GM23338 (cell line): ENCODE measurements at regions not wholly inside any gene's neighbourhood (a gene's known extent, or its start where the extent isn't known, plus 50 kb on each side); places are given as distances from the start of the nearest gene placed in this dataset.

Experiments
- CREB1 ChIP-seq: fragments of 250-450 bp; sonication (Bioruptor Pico); IDR thresholded peaks from 2 replicates; pipeline ENCODE4 v1.5.0; 2020; ENCODE audit warnings: low read depth, mild to moderate bottlenecking, moderate library complexity
- EZH2 ChIP-seq: fragments of 200-600 bp; sonication (generic); IDR thresholded peaks from one replicate; pipeline ENCODE4 v1.8.0; 2017; ENCODE audit warnings: antibody characterized with exemption, mild to moderate bottlenecking, low read depth; ENCODE audit not compliant: unreplicated experiment
- EZH2phosphoT487 ChIP-seq: fragments of 200-600 bp; sonication (generic); IDR thresholded peaks from one replicate; pipeline ENCODE4 v1.8.1; 2018; ENCODE audit warnings: antibody characterized with exemption; ENCODE audit not compliant: unreplicated experiment
- NANOG ChIP-seq: IDR thresholded peaks from 2 replicates; pipeline ENCODE4 v1.6.1; 2016; ENCODE audit warnings: antibody characterized with exemption, borderline replicate concordance
- POLR2AphosphoS5 ChIP-seq: IDR thresholded peaks from 2 replicates; pipeline ENCODE4 v1.6.1; 2016; ENCODE audit warnings: antibody characterized with exemption, low read depth
- ZNF114 ChIP-seq: fragments of 250-450 bp; sonication (Bioruptor Pico); IDR thresholded peaks from 2 replicates; pipeline ENCODE4 v1.5.0; 2020; ENCODE audit warnings: mild to moderate bottlenecking, moderate library complexity
- ZNF331 ChIP-seq: fragments of 250-450 bp; sonication (Bioruptor Pico); IDR thresholded peaks from 2 replicates; pipeline ENCODE4 v1.5.0; 2020; ENCODE audit warnings: low read depth, mild to moderate bottlenecking, moderate library complexity
- TF ChIP-seq, protein P1 (sequence below): fragments of 250-450 bp; sonication (Bioruptor Pico); IDR thresholded peaks from 2 replicates; pipeline ENCODE4 v1.5.0; 2020; ENCODE audit warnings: mild to moderate bottlenecking, moderate library complexity
- TF ChIP-seq, protein P2 (sequence below), 2 experiments: fragments of 200-600 bp in 1 of 2; sonication (generic) in 1 of 2; conservative IDR thresholded peaks; 2 replicates each; pipeline versions ENCODE4 v1.5.1 to v1.6.1; 2016 to 2017; ENCODE audit warnings: antibody characterized with exemption in 2 of 2, low read depth in 2 of 2, mild to moderate bottlenecking in 2 of 2, moderate library complexity in 1 of 2

DNA sequence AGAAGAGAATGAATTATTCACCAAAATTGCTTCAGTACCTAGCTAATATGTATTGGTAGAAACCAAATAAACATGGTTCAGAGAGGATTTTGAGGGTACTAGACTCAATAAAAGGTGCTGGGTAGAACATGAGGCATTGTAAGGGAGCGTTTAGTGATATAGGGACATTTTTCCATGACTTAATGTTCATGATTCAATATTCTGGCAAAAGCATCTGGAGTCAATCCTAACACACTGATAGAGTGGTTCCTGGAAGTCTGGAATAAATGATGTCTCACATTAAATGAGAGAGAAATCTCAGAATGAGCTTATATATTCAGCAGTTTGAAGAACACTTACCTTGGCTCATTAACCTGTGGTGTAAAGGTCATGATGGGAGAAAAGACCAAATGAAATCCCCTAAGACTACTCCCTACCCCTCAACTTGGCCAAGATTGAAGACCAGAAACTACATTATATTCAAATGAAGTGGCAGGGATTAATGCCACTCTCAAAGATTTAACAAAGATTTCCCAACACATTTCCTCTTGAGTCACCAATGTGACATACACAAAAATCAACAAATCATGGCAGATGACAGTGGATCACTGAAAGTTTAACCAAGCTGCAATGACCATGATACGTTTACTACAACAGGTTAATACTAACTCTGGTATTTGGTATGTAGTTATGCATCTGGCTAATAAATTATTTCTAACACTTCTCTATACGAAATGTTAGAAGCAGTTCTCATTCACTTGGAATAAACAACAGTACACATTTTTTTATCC, 309.5 kb downstream of the SATB2 start (continued):
- TF ChIP-seq, protein P1, sequence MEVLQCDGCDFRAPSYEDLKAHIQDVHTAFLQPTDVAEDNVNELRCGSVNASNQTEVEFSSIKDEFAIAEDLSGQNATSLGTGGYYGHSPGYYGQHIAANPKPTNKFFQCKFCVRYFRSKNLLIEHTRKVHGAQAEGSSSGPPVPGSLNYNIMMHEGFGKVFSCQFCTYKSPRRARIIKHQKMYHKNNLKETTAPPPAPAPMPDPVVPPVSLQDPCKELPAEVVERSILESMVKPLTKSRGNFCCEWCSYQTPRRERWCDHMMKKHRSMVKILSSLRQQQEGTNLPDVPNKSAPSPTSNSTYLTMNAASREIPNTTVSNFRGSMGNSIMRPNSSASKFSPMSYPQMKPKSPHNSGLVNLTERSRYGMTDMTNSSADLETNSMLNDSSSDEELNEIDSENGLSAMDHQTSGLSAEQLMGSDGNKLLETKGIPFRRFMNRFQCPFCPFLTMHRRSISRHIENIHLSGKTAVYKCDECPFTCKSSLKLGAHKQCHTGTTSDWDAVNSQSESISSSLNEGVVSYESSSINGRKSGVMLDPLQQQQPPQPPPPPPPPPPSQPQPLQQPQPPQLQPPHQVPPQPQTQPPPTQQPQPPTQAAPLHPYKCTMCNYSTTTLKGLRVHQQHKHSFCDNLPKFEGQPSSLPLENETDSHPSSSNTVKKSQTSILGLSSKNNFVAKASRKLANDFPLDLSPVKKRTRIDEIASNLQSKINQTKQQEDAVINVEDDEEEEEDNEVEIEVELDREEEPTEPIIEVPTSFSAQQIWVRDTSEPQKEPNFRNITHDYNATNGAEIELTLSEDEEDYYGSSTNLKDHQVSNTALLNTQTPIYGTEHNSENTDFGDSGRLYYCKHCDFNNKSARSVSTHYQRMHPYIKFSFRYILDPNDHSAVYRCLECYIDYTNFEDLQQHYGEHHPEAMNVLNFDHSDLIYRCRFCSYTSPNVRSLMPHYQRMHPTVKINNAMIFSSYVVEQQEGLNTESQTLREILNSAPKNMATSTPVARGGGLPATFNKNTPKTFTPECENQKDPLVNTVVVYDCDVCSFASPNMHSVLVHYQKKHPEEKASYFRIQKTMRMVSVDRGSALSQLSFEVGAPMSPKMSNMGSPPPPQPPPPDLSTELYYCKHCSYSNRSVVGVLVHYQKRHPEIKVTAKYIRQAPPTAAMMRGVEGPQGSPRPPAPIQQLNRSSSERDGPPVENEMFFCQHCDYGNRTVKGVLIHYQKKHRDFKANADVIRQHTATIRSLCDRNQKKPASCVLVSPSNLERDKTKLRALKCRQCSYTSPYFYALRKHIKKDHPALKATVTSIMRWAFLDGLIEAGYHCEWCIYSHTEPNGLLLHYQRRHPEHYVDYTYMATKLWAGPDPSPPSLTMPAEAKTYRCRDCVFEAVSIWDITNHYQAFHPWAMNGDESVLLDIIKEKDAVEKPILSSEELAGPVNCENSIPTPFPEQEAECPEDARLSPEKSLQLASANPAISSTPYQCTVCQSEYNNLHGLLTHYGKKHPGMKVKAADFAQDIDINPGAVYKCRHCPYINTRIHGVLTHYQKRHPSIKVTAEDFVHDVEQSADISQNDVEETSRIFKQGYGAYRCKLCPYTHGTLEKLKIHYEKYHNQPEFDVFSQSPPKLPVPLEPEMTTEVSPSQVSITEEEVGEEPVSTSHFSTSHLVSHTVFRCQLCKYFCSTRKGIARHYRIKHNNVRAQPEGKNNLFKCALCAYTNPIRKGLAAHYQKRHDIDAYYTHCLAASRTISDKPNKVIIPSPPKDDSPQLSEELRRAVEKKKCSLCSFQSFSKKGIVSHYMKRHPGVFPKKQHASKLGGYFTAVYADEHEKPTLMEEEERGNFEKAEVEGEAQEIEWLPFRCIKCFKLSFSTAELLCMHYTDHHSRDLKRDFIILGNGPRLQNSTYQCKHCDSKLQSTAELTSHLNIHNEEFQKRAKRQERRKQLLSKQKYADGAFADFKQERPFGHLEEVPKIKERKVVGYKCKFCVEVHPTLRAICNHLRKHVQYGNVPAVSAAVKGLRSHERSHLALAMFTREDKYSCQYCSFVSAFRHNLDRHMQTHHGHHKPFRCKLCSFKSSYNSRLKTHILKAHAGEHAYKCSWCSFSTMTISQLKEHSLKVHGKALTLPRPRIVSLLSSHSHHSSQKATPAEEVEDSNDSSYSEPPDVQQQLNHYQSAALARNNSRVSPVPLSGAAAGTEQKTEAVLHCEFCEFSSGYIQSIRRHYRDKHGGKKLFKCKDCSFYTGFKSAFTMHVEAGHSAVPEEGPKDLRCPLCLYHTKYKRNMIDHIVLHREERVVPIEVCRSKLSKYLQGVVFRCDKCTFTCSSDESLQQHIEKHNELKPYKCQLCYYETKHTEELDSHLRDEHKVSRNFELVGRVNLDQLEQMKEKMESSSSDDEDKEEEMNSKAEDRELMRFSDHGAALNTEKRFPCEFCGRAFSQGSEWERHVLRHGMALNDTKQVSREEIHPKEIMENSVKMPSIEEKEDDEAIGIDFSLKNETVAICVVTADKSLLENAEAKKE (CRISPR knock-in tag): no peak
- no peak for TF ChIP-seq EZH2phosphoT487
- TF ChIP-seq ZNF114 (CRISPR knock-in tag): no peak
- no peak for TF ChIP-seq POLR2AphosphoS5
- TF ChIP-seq EZH2: no peak
- TF ChIP-seq NANOG: no peak
- TF ChIP-seq, protein P2, sequence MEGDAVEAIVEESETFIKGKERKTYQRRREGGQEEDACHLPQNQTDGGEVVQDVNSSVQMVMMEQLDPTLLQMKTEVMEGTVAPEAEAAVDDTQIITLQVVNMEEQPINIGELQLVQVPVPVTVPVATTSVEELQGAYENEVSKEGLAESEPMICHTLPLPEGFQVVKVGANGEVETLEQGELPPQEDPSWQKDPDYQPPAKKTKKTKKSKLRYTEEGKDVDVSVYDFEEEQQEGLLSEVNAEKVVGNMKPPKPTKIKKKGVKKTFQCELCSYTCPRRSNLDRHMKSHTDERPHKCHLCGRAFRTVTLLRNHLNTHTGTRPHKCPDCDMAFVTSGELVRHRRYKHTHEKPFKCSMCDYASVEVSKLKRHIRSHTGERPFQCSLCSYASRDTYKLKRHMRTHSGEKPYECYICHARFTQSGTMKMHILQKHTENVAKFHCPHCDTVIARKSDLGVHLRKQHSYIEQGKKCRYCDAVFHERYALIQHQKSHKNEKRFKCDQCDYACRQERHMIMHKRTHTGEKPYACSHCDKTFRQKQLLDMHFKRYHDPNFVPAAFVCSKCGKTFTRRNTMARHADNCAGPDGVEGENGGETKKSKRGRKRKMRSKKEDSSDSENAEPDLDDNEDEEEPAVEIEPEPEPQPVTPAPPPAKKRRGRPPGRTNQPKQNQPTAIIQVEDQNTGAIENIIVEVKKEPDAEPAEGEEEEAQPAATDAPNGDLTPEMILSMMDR (conservative IDR thresholded peaks at IDR 0.05; ENCODE audit: low read depth in 2 of 2): no peak
- no peak for TF ChIP-seq ZNF331
- no peak for TF ChIP-seq CREB1 (CRISPR knock-in tag)
